Prostate gland (tissue), 2 donors: ENCODE measurements at regions not wholly inside any gene's neighbourhood (a gene's known extent, or its start where the extent isn't known, plus 50 kb on each side); places are given as distances from the start of the nearest gene placed in this dataset.

ENCODE experiments used
- POLR2A ChIP-seq: fragments of 450-650 bp; IDR thresholded peaks from one replicate; pipeline ENCODE4 v1.6.1; 2016; ENCODE audit warnings: antibody characterized with exemption, mild to moderate bottlenecking
- TF ChIP-seq, protein P1 (sequence below), 4 experiments: fragments of 200-600 bp in 2 of 4; fragments of 450-650 bp in 2 of 4; sonication (generic) in 2 of 4; IDR thresholded peaks; 1 replicate in 3 of 4; 2 replicates in 1 of 4; pipeline ENCODE4 v1.5.1; 2016 to 2019; ENCODE audit warnings: antibody characterized with exemption in 4 of 4, mild to moderate bottlenecking in 2 of 4, moderate library complexity in 2 of 4

DNA sequence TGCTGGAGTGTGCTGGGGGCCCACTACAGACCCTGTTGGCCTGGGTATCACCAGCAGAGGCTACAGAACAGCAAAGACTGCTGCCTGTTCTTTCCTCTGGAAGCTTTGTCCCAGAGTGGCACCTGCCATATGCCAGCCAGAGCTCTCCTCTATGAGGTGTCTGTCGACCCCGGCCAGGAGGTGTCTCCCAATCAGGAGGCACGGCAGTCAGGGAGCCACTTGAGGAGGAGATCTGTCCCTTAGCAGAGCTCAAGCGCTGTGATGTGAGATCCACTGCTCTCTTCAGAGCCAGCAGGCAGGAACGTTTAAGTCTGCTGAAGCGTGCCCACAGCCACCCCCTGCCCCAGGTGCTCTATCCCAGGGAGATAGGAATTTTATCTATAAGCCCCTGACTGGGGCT lies 316.2 kb downstream of the ETV1 start:
- no peak for TF ChIP-seq POLR2A
- TF ChIP-seq, protein P1, sequence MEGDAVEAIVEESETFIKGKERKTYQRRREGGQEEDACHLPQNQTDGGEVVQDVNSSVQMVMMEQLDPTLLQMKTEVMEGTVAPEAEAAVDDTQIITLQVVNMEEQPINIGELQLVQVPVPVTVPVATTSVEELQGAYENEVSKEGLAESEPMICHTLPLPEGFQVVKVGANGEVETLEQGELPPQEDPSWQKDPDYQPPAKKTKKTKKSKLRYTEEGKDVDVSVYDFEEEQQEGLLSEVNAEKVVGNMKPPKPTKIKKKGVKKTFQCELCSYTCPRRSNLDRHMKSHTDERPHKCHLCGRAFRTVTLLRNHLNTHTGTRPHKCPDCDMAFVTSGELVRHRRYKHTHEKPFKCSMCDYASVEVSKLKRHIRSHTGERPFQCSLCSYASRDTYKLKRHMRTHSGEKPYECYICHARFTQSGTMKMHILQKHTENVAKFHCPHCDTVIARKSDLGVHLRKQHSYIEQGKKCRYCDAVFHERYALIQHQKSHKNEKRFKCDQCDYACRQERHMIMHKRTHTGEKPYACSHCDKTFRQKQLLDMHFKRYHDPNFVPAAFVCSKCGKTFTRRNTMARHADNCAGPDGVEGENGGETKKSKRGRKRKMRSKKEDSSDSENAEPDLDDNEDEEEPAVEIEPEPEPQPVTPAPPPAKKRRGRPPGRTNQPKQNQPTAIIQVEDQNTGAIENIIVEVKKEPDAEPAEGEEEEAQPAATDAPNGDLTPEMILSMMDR (IDR thresholded peaks at IDR 0.05): no peak
